ENCODE measurements at regions not wholly inside any gene's neighbourhood (a gene's known extent, or its start where the extent isn't known, plus 50 kb on each side); places are given as distances from the start of the nearest gene placed in this dataset.

DNA sequence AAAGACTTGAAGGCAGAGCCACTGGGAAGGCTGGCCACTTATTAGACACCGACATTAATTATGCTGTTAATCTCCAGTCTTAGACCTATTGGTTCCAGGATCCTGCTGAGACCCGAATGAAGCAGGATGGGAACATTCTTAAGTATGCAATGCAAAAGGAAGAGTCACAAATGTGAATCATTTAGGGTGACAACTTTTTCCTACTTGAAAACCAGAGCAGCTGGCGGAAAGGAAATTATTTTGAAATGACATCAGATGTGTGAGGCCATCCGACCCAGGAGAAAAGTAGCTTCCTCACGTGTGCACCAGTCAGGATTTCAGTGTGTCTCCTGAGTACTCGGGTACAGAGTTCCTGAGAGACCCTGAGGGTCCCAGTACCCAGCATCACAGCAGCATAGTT, 222.9 kb upstream of the NCKAP5 start:
- H2BK15ac ChIP-seq (ENCODE audit: low read length): no peak overlapping the region
- CTCF ChIA-PET (ENCODE audit: partially characterized antibody): no interaction called here
- H2AFZ ChIP-seq (ENCODE audit: low read length): no peak overlapping the region
- no peak overlapping the region for H3K4ac ChIP-seq (replicated peaks; ENCODE audit: insufficient read length, low read depth, low read length)
- FAIRE-seq (no peak), DNase-seq (ENCODE audit: low read depth in 1 of 2, low spot score in 2 of 2) (no peak)
- no peak overlapping the region for H3K4me3 ChIP-seq (ENCODE audit: extremely low read depth in 1 of 4, insufficient read depth in 2 of 4, low read depth in 3 of 4, low read length in 4 of 4)
- H3K18ac ChIP-seq (ENCODE audit: extremely low read depth, low read length): no peak overlapping the region
- no peak overlapping the region for H2BK12ac ChIP-seq (ENCODE audit: low read depth, low read length)
- H3K79me2 ChIP-seq (ENCODE audit: control insufficient read depth in 1 of 2, insufficient read depth in 2 of 2, low read length in 2 of 2): no peaks in the 10 kb centered on the region
- H3K4me1 ChIP-seq (replicated peaks in 1 of 4; ENCODE audit: control insufficient read depth in 3 of 4, insufficient read depth in 4 of 4, low read length in 3 of 4): no peaks in the 10 kb centered on the region
- no peaks in the 10 kb centered on the region for H4K20me1 ChIP-seq (replicated peaks in 1 of 2; ENCODE audit: control insufficient read depth in 1 of 2, insufficient read depth in 2 of 2, low read length in 2 of 2)
- H4K5ac ChIP-seq (ENCODE audit: insufficient read length, low read depth, low read length): no peak overlapping the region
- WGBS, 2 experiments (ENCODE audit: extremely low coverage in 1 of 2, insufficient coverage in 1 of 2, insufficient read length in 1 of 2, insufficient replicate concordance in 2 of 2, low coverage in 1 of 2, low lambda C conversion rate in 2 of 2, missing lambda C conversion rate in 1 of 2): 93% methylated on average over 6 of the region's 6 CpGs; no CpG with 5 or more reads in 1 of the 2 experiments
- 0 out of 7 replicates have a peak, but pooled peaks cover 0 to 2% (median 0%) of the 10 kb centered on the region in 4 experiments for H3K27me3 ChIP-seq (replicated peaks in 1 of 4; ENCODE audit: control insufficient read depth in 3 of 4, extremely low read depth in 1 of 4, insufficient read depth in 3 of 4, low read length in 3 of 4)
- H3K56ac ChIP-seq (replicated peaks; ENCODE audit: insufficient read length, low read depth, low read length): no peak overlapping the region
- TF ChIP-seq KDM1A (IDR thresholded peaks at IDR 0.05; ENCODE audit: borderline replicate concordance, low read length) (no peak), MAFK (IDR thresholded peaks at IDR 0.05; ENCODE audit: low read depth, low read length) (no peak), SIX5 (IDR thresholded peaks at IDR 0.05; ENCODE audit: low read depth, low read length) (no peak), YY1 (IDR thresholded peaks at IDR 0.05; ENCODE audit: low read depth, low read length) (no peak)
- TF ChIP-seq, protein P1, sequence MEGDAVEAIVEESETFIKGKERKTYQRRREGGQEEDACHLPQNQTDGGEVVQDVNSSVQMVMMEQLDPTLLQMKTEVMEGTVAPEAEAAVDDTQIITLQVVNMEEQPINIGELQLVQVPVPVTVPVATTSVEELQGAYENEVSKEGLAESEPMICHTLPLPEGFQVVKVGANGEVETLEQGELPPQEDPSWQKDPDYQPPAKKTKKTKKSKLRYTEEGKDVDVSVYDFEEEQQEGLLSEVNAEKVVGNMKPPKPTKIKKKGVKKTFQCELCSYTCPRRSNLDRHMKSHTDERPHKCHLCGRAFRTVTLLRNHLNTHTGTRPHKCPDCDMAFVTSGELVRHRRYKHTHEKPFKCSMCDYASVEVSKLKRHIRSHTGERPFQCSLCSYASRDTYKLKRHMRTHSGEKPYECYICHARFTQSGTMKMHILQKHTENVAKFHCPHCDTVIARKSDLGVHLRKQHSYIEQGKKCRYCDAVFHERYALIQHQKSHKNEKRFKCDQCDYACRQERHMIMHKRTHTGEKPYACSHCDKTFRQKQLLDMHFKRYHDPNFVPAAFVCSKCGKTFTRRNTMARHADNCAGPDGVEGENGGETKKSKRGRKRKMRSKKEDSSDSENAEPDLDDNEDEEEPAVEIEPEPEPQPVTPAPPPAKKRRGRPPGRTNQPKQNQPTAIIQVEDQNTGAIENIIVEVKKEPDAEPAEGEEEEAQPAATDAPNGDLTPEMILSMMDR (IDR thresholded peaks at IDR 0.05; ENCODE audit: control extremely low read depth in 1 of 3, insufficient read depth in 1 of 3, low read depth in 1 of 3, low read length in 3 of 3): no peak
- H3K9me3 ChIP-seq (ENCODE audit: insufficient read depth in 2 of 2, low read depth in 1 of 2, low read length in 1 of 2): no peaks in the 10 kb centered on the region; a peak in 1 of 4 replicates
- no peak overlapping the region for H3K9ac ChIP-seq (replicated peaks in 1 of 4; ENCODE audit: extremely low read depth in 1 of 4, low read depth in 3 of 4, low read length in 3 of 4)
- H3K36me3 ChIP-seq (ENCODE audit: control insufficient read depth in 2 of 4, insufficient read depth in 4 of 4, low read length in 3 of 4): no peaks in the 10 kb centered on the region
- no peak overlapping the region for H3K14ac ChIP-seq (ENCODE audit: insufficient read length)
- no peak overlapping the region for H2BK120ac ChIP-seq (replicated peaks; ENCODE audit: low read depth, low read length)
- H3K23ac ChIP-seq (ENCODE audit: insufficient read length): no peak overlapping the region
- H3K27ac ChIP-seq (ENCODE audit: low read depth, low read length): no peak overlapping the region
- no peak overlapping the region for H2BK5ac ChIP-seq (ENCODE audit: low read depth, low read length)
- H3K79me1 ChIP-seq (ENCODE audit: low read depth, low read length): no peaks in the 10 kb centered on the region
- POLR2A ChIA-PET (ENCODE audit: partially characterized antibody): no interaction called here
- no peak overlapping the region for H4K8ac ChIP-seq (ENCODE audit: extremely low read depth, insufficient read depth, low read length)
- no peak overlapping the region for H3K4me2 ChIP-seq (ENCODE audit: insufficient read depth in 1 of 2, low read depth in 2 of 2, low read length in 2 of 2)
- H4K91ac ChIP-seq (replicated peaks; ENCODE audit: insufficient read length, low read length): no peak overlapping the region
- H2BK20ac ChIP-seq (ENCODE audit: low read length): no peak overlapping the region
- no peak overlapping the region for H2AK5ac ChIP-seq (ENCODE audit: low read depth, low read length)
- no peaks in the 10 kb centered on the region for H3K23me2 ChIP-seq (ENCODE audit: low read depth, low read length)

Data from H1 (cell line).